ENCODE measurements at regions not wholly inside any gene's neighbourhood (a gene's known extent, or its start where the extent isn't known, plus 50 kb on each side); places are given as distances from the start of the nearest gene placed in this dataset.

DNA sequence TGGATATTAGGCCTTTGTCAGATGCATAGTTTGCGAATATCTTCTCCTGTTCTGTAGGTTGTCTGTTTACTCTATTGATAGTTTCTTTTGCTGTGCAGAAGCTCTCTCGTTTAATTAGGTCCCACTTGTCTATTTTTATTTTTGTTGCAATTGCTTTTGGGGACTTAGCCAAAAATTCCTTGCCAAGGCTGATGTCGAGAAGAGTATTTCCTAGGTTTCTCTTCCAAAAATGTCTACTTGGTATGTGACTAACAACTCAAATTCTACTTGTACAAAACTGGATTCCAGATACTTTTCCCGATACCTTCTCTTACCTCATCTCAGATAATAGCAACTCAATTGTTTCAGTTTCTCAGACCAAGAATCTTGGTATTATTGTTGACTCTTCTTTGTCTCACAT lies 142.4 kb upstream of the GLRA2 start:
- no peaks in the 10 kb centered on the region for H3K36me3 ChIP-seq (ENCODE audit: control insufficient read depth in 2 of 2, insufficient read depth in 2 of 2, low read length in 2 of 2)
- H3K4me3 ChIP-seq (ENCODE audit: low read length in 2 of 2), result no peak overlapping the region
- H3K9me3 ChIP-seq (ENCODE audit: control insufficient read depth in 2 of 2, low read length in 2 of 2), result no peaks in the 10 kb centered on the region

DNA sequence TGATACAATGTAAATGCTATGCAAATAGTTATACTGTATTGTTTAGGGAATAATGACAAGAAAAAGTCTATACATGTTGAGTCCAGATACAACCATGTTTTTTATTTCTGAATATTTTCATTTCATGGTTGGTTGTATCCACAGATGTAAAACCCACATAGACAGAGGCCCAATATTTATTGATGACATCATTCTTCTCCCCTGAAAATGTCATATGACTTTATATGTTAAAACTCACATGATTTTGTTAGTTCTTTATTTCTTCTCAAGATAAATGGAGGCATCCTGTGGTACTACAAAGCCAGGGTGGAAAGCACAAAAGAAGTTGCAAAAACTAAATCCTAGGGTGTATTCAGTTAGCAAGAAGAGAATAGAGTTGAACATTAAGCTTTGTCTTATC lies 149.3 kb upstream of the GLRA2 start:
- no peaks in the 10 kb centered on the region for H3K4me1 ChIP-seq (ENCODE audit: control insufficient read depth, insufficient read depth, low read length)
- H3K36me3 ChIP-seq (ENCODE audit: control insufficient read depth in 2 of 2, insufficient read depth in 2 of 2, low read length in 2 of 2), result no peaks in the 10 kb centered on the region
- H3K4me3 ChIP-seq (ENCODE audit: low read length in 2 of 2), result no peak overlapping the region
- H3K9ac ChIP-seq (ENCODE audit: low read length in 2 of 2), result no peak overlapping the region
- no peaks in the 10 kb centered on the region for H3K27me3 ChIP-seq (ENCODE audit: control insufficient read depth in 1 of 2, insufficient read depth in 2 of 2, low read length in 2 of 2)
- no peak overlapping the region for H3K27ac ChIP-seq (ENCODE audit: low read length)
- H3K9me3 ChIP-seq (ENCODE audit: control insufficient read depth in 2 of 2, low read length in 2 of 2), result peaks cover 0 to 2% of the 10 kb centered on the region in 2 donors

More for the DNA sequence above, 142.4 kb upstream of the GLRA2 start:
- Histone ChIP-seq H3K4me1 (ENCODE audit: control insufficient read depth, insufficient read depth, low read length) (no peaks in the 10 kb centered on the region), H3K9ac (ENCODE audit: low read length in 2 of 2) (no peak overlapping the region), H3K27me3 (ENCODE audit: control insufficient read depth in 1 of 2, insufficient read depth in 2 of 2, low read length in 2 of 2) (no peaks in the 10 kb centered on the region), H3K27ac (ENCODE audit: low read length) (no peak overlapping the region)

DNA sequence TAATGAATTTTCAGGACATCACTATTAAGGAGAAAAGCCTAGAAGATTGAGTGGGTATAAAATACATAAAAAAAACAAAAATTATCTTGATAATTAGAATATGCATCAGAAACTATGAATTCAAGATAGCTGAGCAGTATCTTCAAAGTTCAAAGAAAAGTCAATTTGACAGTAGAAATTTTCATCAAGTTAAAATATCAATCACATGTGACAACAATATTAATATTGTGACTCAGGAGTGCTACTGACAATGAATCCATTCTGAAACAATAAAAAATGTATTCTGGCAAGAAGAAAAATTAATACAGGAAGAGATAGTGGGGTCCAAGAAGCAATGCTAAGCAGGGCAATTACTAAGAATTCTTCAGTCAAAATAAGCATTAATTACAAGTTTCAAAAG lies 151.9 kb upstream of the GLRA2 start:
- H3K36me3 ChIP-seq (ENCODE audit: control insufficient read depth in 2 of 2, insufficient read depth in 2 of 2, low read length in 2 of 2), result no peaks in the 10 kb centered on the region
- H3K9ac ChIP-seq (ENCODE audit: low read length in 2 of 2), result no peak overlapping the region
- H3K4me1 ChIP-seq (ENCODE audit: control insufficient read depth, insufficient read depth, low read length), result no peaks in the 10 kb centered on the region

DNA sequence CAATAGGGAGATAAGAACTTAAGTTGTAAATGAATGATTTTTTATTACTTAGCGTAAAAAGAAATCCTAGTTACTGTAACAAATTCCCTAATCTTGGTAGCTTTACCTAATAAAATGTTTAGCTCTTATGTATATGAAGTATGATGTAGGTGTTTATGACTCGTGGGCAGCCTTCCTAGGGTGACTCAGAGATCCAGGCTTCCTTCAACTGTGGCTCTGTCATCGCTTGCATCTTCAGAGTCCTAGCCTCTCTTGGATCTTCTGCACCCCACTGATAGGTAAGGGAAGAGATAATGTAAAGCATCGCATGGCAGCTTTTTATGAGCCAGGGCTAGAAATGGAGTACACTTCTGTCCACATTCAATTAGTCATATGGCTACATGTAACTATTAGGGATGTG lies 165.6 kb upstream of the GLRA2 start:
- H3K27ac ChIP-seq (ENCODE audit: low read length), result no peak overlapping the region
- H3K36me3 ChIP-seq (ENCODE audit: control insufficient read depth in 2 of 2, insufficient read depth in 2 of 2, low read length in 2 of 2), result no peaks in the 10 kb centered on the region
- no peaks in the 10 kb centered on the region for H3K27me3 ChIP-seq (ENCODE audit: control insufficient read depth in 1 of 2, insufficient read depth in 2 of 2, low read length in 2 of 2)
- no peak overlapping the region for H3K9ac ChIP-seq (ENCODE audit: low read length in 2 of 2)
- no peaks in the 10 kb centered on the region for H3K4me1 ChIP-seq (ENCODE audit: control insufficient read depth, insufficient read depth, low read length)
- H3K9me3 ChIP-seq (ENCODE audit: control insufficient read depth in 2 of 2, low read length in 2 of 2), result no peaks in the 10 kb centered on the region
- H3K4me3 ChIP-seq (ENCODE audit: low read length in 2 of 2), result no peak overlapping the region

More for the DNA sequence above, 151.9 kb upstream of the GLRA2 start:
- H3K27me3 ChIP-seq (ENCODE audit: control insufficient read depth in 1 of 2, insufficient read depth in 2 of 2, low read length in 2 of 2), result no peaks in the 10 kb centered on the region
- peaks cover 0 to 2% of the 10 kb centered on the region in 2 donors for H3K9me3 ChIP-seq (ENCODE audit: control insufficient read depth in 2 of 2, low read length in 2 of 2)
- H3K27ac ChIP-seq (ENCODE audit: low read length), result no peak overlapping the region
- H3K4me3 ChIP-seq (ENCODE audit: low read length in 2 of 2), result no peak overlapping the region

DNA sequence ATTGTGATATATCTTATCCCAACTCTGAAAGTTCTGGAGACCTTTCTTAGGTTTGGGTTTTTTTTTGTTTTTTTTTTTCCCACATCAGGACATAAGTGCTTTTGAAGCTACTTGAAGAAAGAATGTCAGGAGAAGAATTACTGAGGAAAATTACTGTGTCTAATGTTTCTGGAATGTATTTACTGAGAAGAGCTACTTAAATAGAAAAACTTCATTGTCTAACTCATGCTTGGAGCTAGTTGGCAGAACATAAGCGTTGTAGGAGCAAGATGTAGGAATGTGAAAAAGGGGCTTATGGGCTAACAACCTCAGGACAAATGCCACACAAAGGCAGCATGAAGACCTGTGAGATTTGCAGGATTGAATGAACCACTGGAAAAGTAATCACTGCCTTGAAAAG lies 166.6 kb upstream of the GLRA2 start:
- Histone ChIP-seq H3K36me3 (ENCODE audit: control insufficient read depth in 2 of 2, insufficient read depth in 2 of 2, low read length in 2 of 2) (no peaks in the 10 kb centered on the region), H3K27me3 (ENCODE audit: control insufficient read depth in 1 of 2, insufficient read depth in 2 of 2, low read length in 2 of 2) (no peaks in the 10 kb centered on the region), H3K9me3 (ENCODE audit: control insufficient read depth in 2 of 2, low read length in 2 of 2) (no peaks in the 10 kb centered on the region), H3K9ac (ENCODE audit: low read length in 2 of 2) (no peak overlapping the region), H3K4me1 (ENCODE audit: control insufficient read depth, insufficient read depth, low read length) (no peaks in the 10 kb centered on the region), H3K27ac (ENCODE audit: low read length) (no peak overlapping the region), H3K4me3 (ENCODE audit: low read length in 2 of 2) (no peak overlapping the region)

DNA sequence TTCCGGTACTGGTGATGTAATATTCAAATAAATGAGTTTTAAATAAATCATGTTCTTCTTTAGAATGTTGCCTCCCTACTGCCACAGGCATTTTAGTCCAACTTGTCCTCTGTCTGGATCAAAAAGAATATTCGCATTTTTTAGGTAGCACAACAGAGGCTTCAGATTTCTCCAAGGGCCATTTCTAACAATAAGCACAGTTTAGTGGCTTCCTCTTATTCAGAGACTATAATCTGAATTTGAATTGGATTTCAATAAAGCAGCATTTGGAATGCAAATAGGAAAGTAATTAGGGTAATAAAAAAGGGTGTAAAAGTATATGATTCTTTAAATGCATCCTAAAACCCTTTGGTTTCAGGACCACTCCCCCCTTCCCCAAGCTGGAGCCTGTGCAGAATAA lies 167.9 kb upstream of the GLRA2 start:
- H3K9ac ChIP-seq (ENCODE audit: low read length in 2 of 2), result no peak overlapping the region
- H3K36me3 ChIP-seq (ENCODE audit: control insufficient read depth in 2 of 2, insufficient read depth in 2 of 2, low read length in 2 of 2), result no peaks in the 10 kb centered on the region
- H3K27me3 ChIP-seq (ENCODE audit: control insufficient read depth in 1 of 2, insufficient read depth in 2 of 2, low read length in 2 of 2), result no peaks in the 10 kb centered on the region
- no peaks in the 10 kb centered on the region for H3K4me1 ChIP-seq (ENCODE audit: control insufficient read depth, insufficient read depth, low read length)
- H3K9me3 ChIP-seq (ENCODE audit: control insufficient read depth in 2 of 2, low read length in 2 of 2), result no peaks in the 10 kb centered on the region
- no peak overlapping the region for H3K27ac ChIP-seq (ENCODE audit: low read length)
- no peak overlapping the region for H3K4me3 ChIP-seq (ENCODE audit: low read length in 2 of 2)

DNA sequence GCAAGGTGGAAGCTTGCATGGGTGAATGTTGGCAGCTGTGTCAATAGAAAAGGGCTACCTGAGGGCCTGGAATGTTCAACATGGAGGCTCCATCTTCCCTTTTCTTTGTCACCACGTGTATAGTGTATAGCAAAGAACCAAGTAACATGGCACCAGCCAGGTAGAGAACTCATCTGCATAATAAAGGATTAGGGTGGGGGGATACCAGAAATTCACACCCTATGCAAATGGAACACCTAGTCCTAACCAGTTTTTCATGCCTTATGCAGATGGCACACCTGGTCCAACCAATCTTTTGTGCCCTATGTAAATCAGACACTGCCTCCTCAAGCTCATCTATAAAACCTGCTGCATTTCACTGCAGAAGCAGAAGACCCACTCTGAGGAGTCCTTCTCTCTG lies 169.6 kb upstream of the GLRA2 start:
- Histone ChIP-seq H3K27me3 (ENCODE audit: control insufficient read depth in 1 of 2, insufficient read depth in 2 of 2, low read length in 2 of 2) (no peaks in the 10 kb centered on the region), H3K27ac (ENCODE audit: low read length) (no peak overlapping the region), H3K4me1 (ENCODE audit: control insufficient read depth, insufficient read depth, low read length) (no peaks in the 10 kb centered on the region), H3K9me3 (ENCODE audit: control insufficient read depth in 2 of 2, low read length in 2 of 2) (no peaks in the 10 kb centered on the region), H3K4me3 (ENCODE audit: low read length in 2 of 2) (no peak overlapping the region), H3K36me3 (ENCODE audit: control insufficient read depth in 2 of 2, insufficient read depth in 2 of 2, low read length in 2 of 2) (no peaks in the 10 kb centered on the region), H3K9ac (ENCODE audit: low read length in 2 of 2) (no peak overlapping the region)

DNA sequence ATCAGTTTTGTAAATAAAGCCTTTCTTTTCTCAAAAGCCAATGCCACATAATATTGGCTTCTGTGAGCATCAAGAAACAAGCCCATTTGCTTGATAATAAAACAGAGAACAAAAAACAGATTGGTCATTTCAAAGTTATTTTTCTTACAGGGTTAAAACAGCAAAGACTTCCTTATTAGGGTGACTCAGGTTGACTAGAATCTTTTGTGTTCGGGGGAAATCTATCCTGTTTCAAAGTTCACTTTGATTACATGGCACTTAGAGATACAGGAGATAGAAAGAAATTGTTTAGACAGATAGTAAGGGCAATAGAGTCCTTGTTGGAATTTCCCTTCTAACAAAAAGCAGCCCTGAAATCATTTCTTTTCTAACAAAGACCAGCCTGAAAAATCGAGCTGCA lies 170.0 kb upstream of the GLRA2 start:
- no peak overlapping the region for H3K9ac ChIP-seq (ENCODE audit: low read length in 2 of 2)
- H3K9me3 ChIP-seq (ENCODE audit: control insufficient read depth in 2 of 2, low read length in 2 of 2), result no peaks in the 10 kb centered on the region
- H3K36me3 ChIP-seq (ENCODE audit: control insufficient read depth in 2 of 2, insufficient read depth in 2 of 2, low read length in 2 of 2), result no peaks in the 10 kb centered on the region
- no peak overlapping the region for H3K4me3 ChIP-seq (ENCODE audit: low read length in 2 of 2)
- H3K27me3 ChIP-seq (ENCODE audit: control insufficient read depth in 1 of 2, insufficient read depth in 2 of 2, low read length in 2 of 2), result no peaks in the 10 kb centered on the region
- no peak overlapping the region for H3K27ac ChIP-seq (ENCODE audit: low read length)
- H3K4me1 ChIP-seq (ENCODE audit: control insufficient read depth, insufficient read depth, low read length), result no peaks in the 10 kb centered on the region

DNA sequence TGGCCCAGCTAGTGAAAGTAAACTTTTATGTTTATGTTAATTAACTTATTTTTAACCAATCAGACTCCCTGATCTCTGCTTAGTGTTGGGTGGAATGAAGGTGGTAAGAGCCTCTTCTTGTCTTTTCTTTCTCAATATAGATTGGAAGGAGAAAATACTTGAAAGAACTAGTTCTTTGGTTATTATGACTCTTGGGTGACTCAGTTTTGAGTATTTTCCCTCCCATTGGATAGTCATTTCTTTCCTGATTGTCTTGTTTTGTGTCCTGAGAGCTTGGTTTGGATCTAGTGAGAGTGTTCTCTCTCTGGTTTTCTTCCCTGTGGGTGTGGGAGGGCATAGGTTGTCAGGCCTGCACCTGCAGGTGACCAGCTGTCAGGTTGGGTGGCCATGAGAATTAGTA lies 172.0 kb upstream of the GLRA2 start:
- Histone ChIP-seq H3K4me1 (ENCODE audit: control insufficient read depth, insufficient read depth, low read length) (no peaks in the 10 kb centered on the region), H3K4me3 (ENCODE audit: low read length in 2 of 2) (no peak overlapping the region)

DNA sequence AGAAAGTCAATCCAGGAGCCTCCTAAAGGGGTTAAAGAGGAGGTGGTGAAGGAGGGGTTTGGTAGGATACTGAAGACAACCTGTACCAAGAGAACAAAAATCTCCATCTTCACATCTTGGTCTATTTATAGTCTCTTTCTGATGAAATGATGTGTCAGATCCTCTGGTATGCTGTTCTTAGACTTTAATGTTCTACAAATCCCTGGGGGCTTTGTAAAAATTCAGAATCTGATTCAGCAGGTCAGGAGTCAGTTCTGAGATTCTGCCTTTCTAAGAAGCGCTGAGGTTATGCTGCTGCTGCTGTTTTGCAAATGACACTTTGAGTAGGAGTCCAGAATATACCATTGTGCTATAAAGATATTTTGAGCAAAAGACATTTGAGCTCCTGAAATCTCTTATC lies 172.9 kb upstream of the GLRA2 start:
- H3K9me3 ChIP-seq (ENCODE audit: control insufficient read depth in 2 of 2, low read length in 2 of 2), result no peaks in the 10 kb centered on the region
- H3K36me3 ChIP-seq (ENCODE audit: control insufficient read depth in 2 of 2, insufficient read depth in 2 of 2, low read length in 2 of 2), result no peaks in the 10 kb centered on the region
- no peak overlapping the region for H3K9ac ChIP-seq (ENCODE audit: low read length in 2 of 2)
- no peak overlapping the region for H3K4me3 ChIP-seq (ENCODE audit: low read length in 2 of 2)
- no peak overlapping the region for H3K27ac ChIP-seq (ENCODE audit: low read length)
- H3K4me1 ChIP-seq (ENCODE audit: control insufficient read depth, insufficient read depth, low read length), result no peaks in the 10 kb centered on the region
- H3K27me3 ChIP-seq (ENCODE audit: control insufficient read depth in 1 of 2, insufficient read depth in 2 of 2, low read length in 2 of 2), result no peaks in the 10 kb centered on the region

More for the DNA sequence above, 172.0 kb upstream of the GLRA2 start:
- Histone ChIP-seq H3K9ac (ENCODE audit: low read length in 2 of 2) (no peak overlapping the region), H3K9me3 (ENCODE audit: control insufficient read depth in 2 of 2, low read length in 2 of 2) (no peaks in the 10 kb centered on the region), H3K27me3 (ENCODE audit: control insufficient read depth in 1 of 2, insufficient read depth in 2 of 2, low read length in 2 of 2) (no peaks in the 10 kb centered on the region), H3K27ac (ENCODE audit: low read length) (no peak overlapping the region), H3K36me3 (ENCODE audit: control insufficient read depth in 2 of 2, insufficient read depth in 2 of 2, low read length in 2 of 2) (no peaks in the 10 kb centered on the region)

DNA sequence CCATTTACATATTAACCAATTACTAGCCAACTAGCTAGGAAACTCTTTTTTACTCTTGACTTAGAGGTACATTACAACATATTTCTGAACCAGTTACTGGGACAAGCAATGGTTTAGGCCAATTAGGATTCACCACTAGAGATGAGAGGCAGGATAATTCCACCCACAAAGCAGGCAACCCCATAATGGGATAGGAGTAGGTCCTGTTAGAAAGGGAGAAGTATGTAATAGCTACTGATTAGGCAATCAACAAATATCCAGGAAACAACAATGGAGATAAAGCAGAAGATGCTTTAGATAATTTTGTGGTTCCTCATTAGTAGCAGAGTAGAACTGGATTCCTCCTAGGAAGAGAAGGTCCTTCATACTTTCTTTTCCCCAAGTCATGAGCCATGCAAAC lies 173.8 kb upstream of the GLRA2 start:
- no peak overlapping the region for H3K9ac ChIP-seq (ENCODE audit: low read length in 2 of 2)
- H3K27ac ChIP-seq (ENCODE audit: low read length), result no peak overlapping the region

DNA sequence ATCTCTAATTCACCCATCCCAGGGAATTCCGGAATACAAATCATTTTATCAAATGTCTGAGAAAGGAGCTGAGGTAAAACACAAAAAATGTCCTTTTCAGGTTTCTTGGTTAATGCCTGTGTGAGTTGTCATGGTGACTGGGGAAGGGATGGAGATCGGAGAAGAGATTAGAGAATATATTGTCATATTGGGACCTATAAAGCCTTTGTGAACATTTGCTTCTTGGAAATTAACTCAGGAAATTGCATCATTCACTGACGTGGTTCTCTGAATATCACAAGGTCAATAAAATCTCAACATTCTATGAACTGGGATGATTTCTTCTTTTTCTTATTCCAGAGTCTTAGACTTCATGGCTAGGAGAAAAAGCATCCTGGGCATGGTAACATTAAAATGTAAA lies 174.8 kb upstream of the GLRA2 start:
- Histone ChIP-seq H3K4me1 (ENCODE audit: control insufficient read depth, insufficient read depth, low read length) (no peaks in the 10 kb centered on the region), H3K27me3 (ENCODE audit: control insufficient read depth in 1 of 2, insufficient read depth in 2 of 2, low read length in 2 of 2) (no peaks in the 10 kb centered on the region), H3K9me3 (ENCODE audit: control insufficient read depth in 2 of 2, low read length in 2 of 2) (peaks cover 0 to 1% of the 10 kb centered on the region in 2 donors), H3K36me3 (ENCODE audit: control insufficient read depth in 2 of 2, insufficient read depth in 2 of 2, low read length in 2 of 2) (no peaks in the 10 kb centered on the region), H3K9ac (ENCODE audit: low read length in 2 of 2) (no peak overlapping the region), H3K4me3 (ENCODE audit: low read length in 2 of 2) (no peak overlapping the region), H3K27ac (ENCODE audit: low read length) (no peak overlapping the region)

More for the DNA sequence above, 173.8 kb upstream of the GLRA2 start:
- H3K9me3 ChIP-seq (ENCODE audit: control insufficient read depth in 2 of 2, low read length in 2 of 2), result no peaks in the 10 kb centered on the region
- no peaks in the 10 kb centered on the region for H3K27me3 ChIP-seq (ENCODE audit: control insufficient read depth in 1 of 2, insufficient read depth in 2 of 2, low read length in 2 of 2)
- no peak overlapping the region for H3K4me3 ChIP-seq (ENCODE audit: low read length in 2 of 2)
- H3K36me3 ChIP-seq (ENCODE audit: control insufficient read depth in 2 of 2, insufficient read depth in 2 of 2, low read length in 2 of 2), result no peaks in the 10 kb centered on the region
- H3K4me1 ChIP-seq (ENCODE audit: control insufficient read depth, insufficient read depth, low read length), result no peaks in the 10 kb centered on the region

Measured in stomach smooth muscle (tissue), 2 donors.